ENCODE measurements at regions not wholly inside any gene's neighbourhood (a gene's known extent, or its start where the extent isn't known, plus 50 kb on each side); places are given as distances from the start of the nearest gene placed in this dataset.

GRCh38 chr1:34455121-34455520 lies 278.4 kb downstream of the C1orf94 start:
- BruUV-seq (replicated peaks), result no TSS peak
- FAIRE-seq, result no peak
- H3K4me2 ChIP-seq (ENCODE audit: insufficient read depth, low read length), result no peak overlapping the region
- H3K9ac ChIP-seq (replicated peaks; ENCODE audit: extremely low read depth, insufficient read depth, low read length), result no peak overlapping the region
- dilution Hi-C loops (cut with MboI; ENCODE audit: extremely low pct_ligation_motif_present, low sequenced_read_pairs) (no loop called here), intact Hi-C loops (cut with micrococcal nuclease) (no loop called here)
- no peak overlapping the region for H3K27ac ChIP-seq (ENCODE audit: insufficient read depth, low read depth, low read length)
- no peaks in the 10 kb centered on the region for H3K9me1 ChIP-seq (replicated peaks; ENCODE audit: control insufficient read depth, extremely low read depth, insufficient read depth, low read length)
- CTCF ChIA-PET, result no interaction called here
- TF ChIP-seq POLR2A (IDR thresholded peaks at IDR 0.05; ENCODE audit: low read depth, low read length), result no peak
- no peak for TF ChIP-seq GATA2 (IDR thresholded peaks at IDR 0.05; ENCODE audit: insufficient read depth, insufficient read length, low read depth, low read length)
- no peak for TF ChIP-seq CTCF (IDR thresholded peaks at IDR 0.05; ENCODE audit: extremely low read depth in 1 of 2, insufficient read depth in 1 of 2, low read depth in 1 of 2, low read length in 2 of 2)
- TF ChIP-seq POLR2AphosphoS5 (IDR thresholded peaks at IDR 0.05; ENCODE audit: insufficient read depth, low read depth, low read length), result no peak
- TF ChIP-seq EZH2 (IDR thresholded peaks at IDR 0.05; ENCODE audit: borderline replicate concordance, low read depth, low read length, severe bottlenecking), result no peak
- TF ChIP-seq MYC (IDR thresholded peaks at IDR 0.05; ENCODE audit: low read depth, low read length), result no peak
- TF ChIP-seq JUN (IDR thresholded peaks at IDR 0.05; ENCODE audit: borderline replicate concordance, insufficient read depth, insufficient read length, low read depth), result no peak
- TF ChIP-seq MAX (IDR thresholded peaks at IDR 0.05; ENCODE audit: insufficient read depth, insufficient read length), result no peak
- TF ChIP-seq FOS (IDR thresholded peaks at IDR 0.05; ENCODE audit: borderline replicate concordance, insufficient read depth, low read length), result no peak
- H3K27me3 ChIP-seq (ENCODE audit: control insufficient read depth in 2 of 2, insufficient read depth in 2 of 2, low read length in 2 of 2), result no peaks in the 10 kb centered on the region
- no peaks in the 10 kb centered on the region for H3K9me3 ChIP-seq (replicated peaks; ENCODE audit: control insufficient read depth, insufficient read depth, low read length)
- POLR2A ChIA-PET, result no interaction called here
- H3K4me1 ChIP-seq (ENCODE audit: control insufficient read depth, extremely low read depth, insufficient read depth, low read length), result no peaks in the 10 kb centered on the region
- no peak overlapping the region for H3K4me3 ChIP-seq (replicated peaks in 1 of 3; ENCODE audit: insufficient read depth in 1 of 3, low read depth in 1 of 3, low read length in 3 of 3)
- no peak overlapping the region for H2AFZ ChIP-seq (ENCODE audit: low read depth, low read length)
- DNase-seq (ENCODE audit: low read depth, low spot score), result no peak
- no peaks in the 10 kb centered on the region for H3K36me3 ChIP-seq (ENCODE audit: control insufficient read depth in 2 of 2, extremely low read depth in 1 of 2, insufficient read depth in 2 of 2, low read length in 2 of 2)
- H4K20me1 ChIP-seq (replicated peaks; ENCODE audit: control insufficient read depth, extremely low read depth, insufficient read depth, low read length), result no peaks in the 10 kb centered on the region
- no peaks in the 10 kb centered on the region for H3K79me2 ChIP-seq (ENCODE audit: control insufficient read depth, insufficient read depth, low read length)

All from endothelial cell of umbilical vein (primary cell).